Endothelial cell of umbilical vein (primary cell): ENCODE measurements at regions not wholly inside any gene's neighbourhood (a gene's known extent, or its start where the extent isn't known, plus 50 kb on each side); places are given as distances from the start of the nearest gene placed in this dataset.

Experiments used
- EZH2 ChIP-seq: IDR thresholded peaks from 2 replicates; pipeline ENCODE4 v1.6.1; 2012; ENCODE audit warnings: borderline replicate concordance, low read depth, mild to moderate bottlenecking, moderate library complexity, low read length, inconsistent platforms; ENCODE audit not compliant: severe bottlenecking
- JUN ChIP-seq: IDR thresholded peaks from 2 replicates; pipeline ENCODE4 v1.6.1; 2011; ENCODE audit warnings: borderline replicate concordance, low read depth; ENCODE audit not compliant: insufficient read length, insufficient read depth
- MYC ChIP-seq: IDR thresholded peaks from one replicate; pipeline ENCODE4 v1.6.1; 2011; ENCODE audit warnings: mild to moderate bottlenecking, low read depth, low read length
- POLR2A ChIP-seq: IDR thresholded peaks from 2 replicates; pipeline ENCODE4 v1.6.1; 2012; ENCODE audit warnings: low read depth, mild to moderate bottlenecking, control low read depth, low read length
- POLR2AphosphoS5 ChIP-seq: IDR thresholded peaks from 2 replicates; pipeline ENCODE4 v1.6.1; 2012; ENCODE audit warnings: low read depth, mild to moderate bottlenecking, control low read depth, low read length, moderate library complexity; ENCODE audit not compliant: insufficient read depth
- TF ChIP-seq, protein P1 (sequence below), 2 donors: IDR thresholded peaks; 1 replicate in 1 of 2; 2 replicates in 1 of 2; pipeline ENCODE4 v1.5.1; 2011; ENCODE audit warnings: low read length in 2 of 2, mild to moderate bottlenecking in 2 of 2, moderate library complexity in 2 of 2, control low read depth in 1 of 2, inconsistent platforms in 1 of 2, low read depth in 1 of 2; ENCODE audit not compliant: insufficient read depth in 1 of 2; ENCODE audit errors: extremely low read depth in 1 of 2
- TF ChIP-seq, protein P2 (sequence below): IDR thresholded peaks from 2 replicates; pipeline ENCODE4 v1.6.1; 2011; ENCODE audit not compliant: insufficient read depth, insufficient read length

DNA sequence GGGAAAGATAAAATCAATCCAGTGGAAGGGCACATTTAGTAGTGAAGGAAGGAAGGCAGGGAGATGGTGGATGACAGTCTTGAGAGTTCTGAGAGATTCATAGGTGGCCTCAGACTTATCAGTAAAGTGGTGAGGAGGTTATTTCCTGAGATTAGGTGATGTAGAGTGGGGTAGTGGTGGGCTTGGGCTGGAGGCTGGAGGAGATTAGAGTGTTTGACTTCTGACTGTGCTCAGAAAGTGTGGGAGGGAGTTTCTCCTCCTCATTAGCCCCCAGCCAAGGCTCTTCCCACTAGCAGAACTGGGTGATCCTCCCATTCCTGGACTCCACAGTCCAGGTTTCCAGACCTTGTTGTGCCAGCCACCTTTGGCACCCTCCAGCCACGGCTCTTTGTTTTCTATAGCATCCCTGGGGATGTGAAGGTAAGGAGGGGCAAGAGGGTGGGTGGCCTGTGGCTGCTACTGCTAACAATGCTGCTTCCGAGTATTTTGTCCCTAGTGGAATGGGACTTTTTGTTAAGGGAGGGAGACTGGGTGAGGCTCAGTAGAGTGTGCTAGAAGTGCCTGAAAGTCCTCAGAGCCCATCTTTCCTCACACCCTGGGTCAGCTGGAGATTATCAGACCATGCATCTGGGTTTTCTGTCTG, 94.4 kb downstream of the ADRB2 start:
- TF ChIP-seq POLR2A (no peak), EZH2 (no peak), JUN (no peak), POLR2AphosphoS5 (no peak), MYC (no peak)
- TF ChIP-seq, protein P1, sequence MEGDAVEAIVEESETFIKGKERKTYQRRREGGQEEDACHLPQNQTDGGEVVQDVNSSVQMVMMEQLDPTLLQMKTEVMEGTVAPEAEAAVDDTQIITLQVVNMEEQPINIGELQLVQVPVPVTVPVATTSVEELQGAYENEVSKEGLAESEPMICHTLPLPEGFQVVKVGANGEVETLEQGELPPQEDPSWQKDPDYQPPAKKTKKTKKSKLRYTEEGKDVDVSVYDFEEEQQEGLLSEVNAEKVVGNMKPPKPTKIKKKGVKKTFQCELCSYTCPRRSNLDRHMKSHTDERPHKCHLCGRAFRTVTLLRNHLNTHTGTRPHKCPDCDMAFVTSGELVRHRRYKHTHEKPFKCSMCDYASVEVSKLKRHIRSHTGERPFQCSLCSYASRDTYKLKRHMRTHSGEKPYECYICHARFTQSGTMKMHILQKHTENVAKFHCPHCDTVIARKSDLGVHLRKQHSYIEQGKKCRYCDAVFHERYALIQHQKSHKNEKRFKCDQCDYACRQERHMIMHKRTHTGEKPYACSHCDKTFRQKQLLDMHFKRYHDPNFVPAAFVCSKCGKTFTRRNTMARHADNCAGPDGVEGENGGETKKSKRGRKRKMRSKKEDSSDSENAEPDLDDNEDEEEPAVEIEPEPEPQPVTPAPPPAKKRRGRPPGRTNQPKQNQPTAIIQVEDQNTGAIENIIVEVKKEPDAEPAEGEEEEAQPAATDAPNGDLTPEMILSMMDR (IDR thresholded peaks at IDR 0.05; ENCODE audit: extremely low read depth in 1 of 2, insufficient read depth in 1 of 2, low read depth in 1 of 2, low read length in 2 of 2): no peak
- TF ChIP-seq, protein P2, sequence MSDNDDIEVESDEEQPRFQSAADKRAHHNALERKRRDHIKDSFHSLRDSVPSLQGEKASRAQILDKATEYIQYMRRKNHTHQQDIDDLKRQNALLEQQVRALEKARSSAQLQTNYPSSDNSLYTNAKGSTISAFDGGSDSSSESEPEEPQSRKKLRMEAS: no peak
